ENCODE measurements at regions not wholly inside any gene's neighbourhood (a gene's known extent, or its start where the extent isn't known, plus 50 kb on each side); places are given as distances from the start of the nearest gene placed in this dataset.

DNA sequence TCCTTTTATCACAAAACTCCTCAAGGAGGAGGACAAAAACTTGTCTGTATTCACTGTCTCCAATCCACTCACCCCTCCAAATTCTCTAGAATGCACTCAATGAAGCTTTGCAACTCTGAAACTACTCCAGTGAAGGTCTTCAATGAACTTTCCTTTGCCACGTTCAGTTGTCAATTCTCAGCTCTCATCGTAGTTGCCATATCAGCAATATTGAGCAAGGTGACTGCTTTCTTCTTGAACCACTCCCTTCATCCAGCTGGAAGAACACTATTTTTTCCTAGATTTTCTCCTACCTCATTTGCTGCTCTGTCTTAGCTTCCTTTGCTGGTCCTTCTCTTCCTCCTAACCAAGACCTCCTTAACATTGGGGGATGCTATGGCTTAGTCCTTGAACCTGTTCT lies 191.8 kb downstream of the KDR start:
- no peaks in the 10 kb centered on the region for H3K36me3 Mint-ChIP-seq (ENCODE audit: insufficient read depth in 1 of 3, low read depth in 3 of 3)

More for the DNA sequence above, 191.8 kb downstream of the KDR start:
- H3K9ac ChIP-seq (ENCODE audit: extremely low read depth, insufficient read length, low read length) = no peak overlapping the region
- no peak overlapping the region for H2BK20ac ChIP-seq (ENCODE audit: low read depth, low read length, poor library complexity, severe bottlenecking)
- H3T11ph ChIP-seq (ENCODE audit: low read length) = no peak overlapping the region
- no peak overlapping the region for H3K23ac ChIP-seq (ENCODE audit: insufficient read length, low read depth, low read length)
- Mint-ChIP-seq H3K9me3 (no peaks in the 10 kb centered on the region), H3K27ac (no peak overlapping the region), H3K27me3 (ENCODE audit: low read depth) (no peaks in the 10 kb centered on the region), H3K4me3 (no peak overlapping the region), H3K4me1 (peaks cover 4 to 7% of the 10 kb centered on the region in 2 experiments)
- no peak overlapping the region for H3K18ac ChIP-seq (ENCODE audit: insufficient read length, low read depth, low read length)
- H3K9me3 ChIP-seq (ENCODE audit: control insufficient read depth, low read depth, low read length) = no peaks in the 10 kb centered on the region
- H3K23me2 ChIP-seq (ENCODE audit: insufficient read length, low read depth, low read length, poor library complexity, severe bottlenecking) = no peaks in the 10 kb centered on the region
- no CpG with 5 or more reads among the region's 2 CpGs for WGBS (ENCODE audit: extremely low coverage, insufficient read length, low lambda C conversion rate)
- DNase-seq = no peak
- H2AFZ ChIP-seq (ENCODE audit: low read length) = no peak overlapping the region
- no peak overlapping the region for H3K27ac ChIP-seq (ENCODE audit: insufficient read length, low read depth, low read length)
- H3K4me1 ChIP-seq (ENCODE audit: insufficient read depth, low read length) = no peaks in the 10 kb centered on the region
- no peak for TF ChIP-seq CTCF (conservative IDR thresholded peaks at IDR 0.05)
- no peak overlapping the region for H3K4ac ChIP-seq (ENCODE audit: low read depth, low read length)
- H4K20me1 ChIP-seq (ENCODE audit: control insufficient read depth, insufficient read depth, insufficient read length) = no peaks in the 10 kb centered on the region
- no peaks in the 10 kb centered on the region for H3K79me1 ChIP-seq (ENCODE audit: insufficient read depth, low read depth, low read length, poor library complexity, severe bottlenecking)
- H2AK5ac ChIP-seq (ENCODE audit: insufficient read length, low read length) = no peak overlapping the region
- H4K91ac ChIP-seq (ENCODE audit: insufficient read length, low read depth, low read length) = no peak overlapping the region
- H2BK5ac ChIP-seq (ENCODE audit: insufficient read length, low read length) = no peak overlapping the region
- no peak overlapping the region for H4K5ac ChIP-seq (ENCODE audit: insufficient read length, low read depth, low read length)
- no peak overlapping the region for H3K4me2 ChIP-seq (ENCODE audit: insufficient read depth, insufficient read length, low read length)
- no peak overlapping the region for H4K8ac ChIP-seq (replicated peaks; ENCODE audit: insufficient read length, low read depth, low read length)
- H3K79me2 ChIP-seq (ENCODE audit: insufficient read depth, low read length) = no peaks in the 10 kb centered on the region
- no peak overlapping the region for H2BK15ac ChIP-seq (ENCODE audit: low read depth, low read length)
- H3K27me3 ChIP-seq (ENCODE audit: insufficient read depth, low read length) = no peaks in the 10 kb centered on the region
- H2BK12ac ChIP-seq (ENCODE audit: insufficient read length, low read depth, low read length) = no peak overlapping the region
- no peak overlapping the region for H2BK120ac ChIP-seq (ENCODE audit: low read depth, low read length, poor library complexity, severe bottlenecking)
- H3K14ac ChIP-seq (ENCODE audit: insufficient read depth, low read length) = no peak overlapping the region
- no peak overlapping the region for H3K56ac ChIP-seq (ENCODE audit: insufficient read length, low read depth, low read length)
